Peyer's patch (tissue), 4 donors: ENCODE measurements at regions not wholly inside any gene's neighbourhood (a gene's known extent, or its start where the extent isn't known, plus 50 kb on each side); places are given as distances from the start of the nearest gene placed in this dataset.

Source experiments
- CTCF ChIP-seq, 6 experiments: fragments of 450-650 bp in 4 of 6; fragments of 200-600 bp in 2 of 6; sonication (generic) in 1 of 6; IDR thresholded peaks; one replicate each; pipeline ENCODE4 v1.5.1; 2017 to 2019; ENCODE audit warnings: antibody characterized with exemption in 6 of 6, mild to moderate bottlenecking in 3 of 6, moderate library complexity in 1 of 6
- POLR2A ChIP-seq, 2 donors: fragments of 450-650 bp; IDR thresholded peaks; one replicate each; pipeline ENCODE4 v1.5.1; 2017; ENCODE audit warnings: antibody characterized with exemption in 2 of 2, mild to moderate bottlenecking in 2 of 2, moderate library complexity in 2 of 2

DNA sequence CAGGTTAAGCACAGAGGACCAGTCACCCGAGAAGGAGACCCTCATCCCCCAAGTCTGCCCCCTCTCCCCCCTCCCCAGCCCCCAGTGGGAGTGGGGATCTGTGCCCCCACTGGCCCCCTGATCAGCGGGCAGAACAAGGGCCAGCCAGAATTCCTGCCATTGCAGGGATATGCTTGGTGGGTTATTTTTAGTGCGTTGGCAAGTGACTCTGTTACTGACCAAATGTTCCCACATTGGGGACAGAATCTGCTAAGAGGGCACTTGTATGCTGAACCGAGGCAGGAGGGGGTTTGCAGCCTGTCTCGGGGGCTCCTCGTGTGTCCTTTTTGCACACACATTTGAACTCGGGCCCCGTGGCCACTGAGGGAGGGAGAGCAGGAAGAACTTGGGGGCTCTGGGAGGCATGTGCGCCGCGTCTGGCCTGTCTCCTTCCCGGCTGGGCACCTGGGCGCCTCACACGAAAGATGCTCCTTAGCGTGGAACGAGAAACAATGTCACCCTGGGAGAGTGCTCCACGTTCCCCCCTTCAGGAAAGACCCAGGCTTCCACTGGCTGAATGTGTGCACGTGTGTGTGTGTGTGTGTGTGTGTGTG, 66.4 kb upstream of the CASZ1 start:
- TF ChIP-seq CTCF (IDR thresholded peaks at IDR 0.05) (no peak), POLR2A (IDR thresholded peaks at IDR 0.05) (no peak)
